Lower leg skin (tissue), 4 donors: ENCODE measurements at regions not wholly inside any gene's neighbourhood (a gene's known extent, or its start where the extent isn't known, plus 50 kb on each side); places are given as distances from the start of the nearest gene placed in this dataset.

Experiments
- DNase-seq, 2 donors: peaks; one replicate each; pipeline ENCODE4 v3.0.0-alpha.2; 2019; ENCODE audit warnings: low spot score in 2 of 2
- H3K4me3 ChIP-seq: fragments of 200-600 bp; sonication (generic); 2 replicates; pipeline ENCODE4 v1.5.1; 2017; ENCODE audit warnings: mild to moderate bottlenecking, low read depth; ENCODE audit not compliant: poor library complexity, severe bottlenecking
- POLR2A ChIP-seq, 2 donors: fragments of 450-650 bp; IDR thresholded peaks; one replicate each; pipeline ENCODE4 v1.6.1; 2016 to 2017; ENCODE audit warnings: antibody characterized with exemption in 2 of 2, mild to moderate bottlenecking in 1 of 2, moderate library complexity in 1 of 2
- WGBS, 2 donors: methylation state at CpG; one replicate each; pipeline ENCODE4 v1.1.5; 2018; 5-methylcytosine and 5-hydroxymethylcytosine counted together
- intact Hi-C: fragments of 100-400 bp; cut with DNase I; formaldehyde crosslinking; loops from one replicate; pipeline ENCODE4 v1.15.0; 2023; ENCODE audit warnings: low total_unique reads
- TF ChIP-seq, protein P1 (sequence below), 3 donors: fragments of 450-650 bp; IDR thresholded peaks; one replicate each; pipeline ENCODE4 v1.5.1; 2016; ENCODE audit warnings: antibody characterized with exemption in 3 of 3, mild to moderate bottlenecking in 3 of 3, moderate library complexity in 2 of 3

- DNase-seq: no peak
- intact Hi-C loops: no loop called here
- 42 to 51% methylated on average over 3 of the region's 3 CpGs for WGBS, 2 donors
- H3K4me3 ChIP-seq: no peak overlapping the region
- TF ChIP-seq POLR2A (IDR thresholded peaks at IDR 0.05): no peak
- TF ChIP-seq, protein P1, sequence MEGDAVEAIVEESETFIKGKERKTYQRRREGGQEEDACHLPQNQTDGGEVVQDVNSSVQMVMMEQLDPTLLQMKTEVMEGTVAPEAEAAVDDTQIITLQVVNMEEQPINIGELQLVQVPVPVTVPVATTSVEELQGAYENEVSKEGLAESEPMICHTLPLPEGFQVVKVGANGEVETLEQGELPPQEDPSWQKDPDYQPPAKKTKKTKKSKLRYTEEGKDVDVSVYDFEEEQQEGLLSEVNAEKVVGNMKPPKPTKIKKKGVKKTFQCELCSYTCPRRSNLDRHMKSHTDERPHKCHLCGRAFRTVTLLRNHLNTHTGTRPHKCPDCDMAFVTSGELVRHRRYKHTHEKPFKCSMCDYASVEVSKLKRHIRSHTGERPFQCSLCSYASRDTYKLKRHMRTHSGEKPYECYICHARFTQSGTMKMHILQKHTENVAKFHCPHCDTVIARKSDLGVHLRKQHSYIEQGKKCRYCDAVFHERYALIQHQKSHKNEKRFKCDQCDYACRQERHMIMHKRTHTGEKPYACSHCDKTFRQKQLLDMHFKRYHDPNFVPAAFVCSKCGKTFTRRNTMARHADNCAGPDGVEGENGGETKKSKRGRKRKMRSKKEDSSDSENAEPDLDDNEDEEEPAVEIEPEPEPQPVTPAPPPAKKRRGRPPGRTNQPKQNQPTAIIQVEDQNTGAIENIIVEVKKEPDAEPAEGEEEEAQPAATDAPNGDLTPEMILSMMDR (IDR thresholded peaks at IDR 0.05): no peak
These were observed 180.4 kb downstream of the CPEB2 start for GRCh38 chr4:15182600-15183220.

GRCh38 chr4:15186149-15186548 lies 183.9 kb downstream of the CPEB2 start:
- no peak for DNase-seq
- intact Hi-C loops: no loop called here
- TF ChIP-seq, protein P1 (IDR thresholded peaks at IDR 0.05): no peak
- TF ChIP-seq POLR2A (IDR thresholded peaks at IDR 0.05): no peak
- WGBS, 2 donors: 52 to 54% methylated on average over 5 of the region's 5 CpGs
- H3K4me3 ChIP-seq: no peak overlapping the region

DNA sequence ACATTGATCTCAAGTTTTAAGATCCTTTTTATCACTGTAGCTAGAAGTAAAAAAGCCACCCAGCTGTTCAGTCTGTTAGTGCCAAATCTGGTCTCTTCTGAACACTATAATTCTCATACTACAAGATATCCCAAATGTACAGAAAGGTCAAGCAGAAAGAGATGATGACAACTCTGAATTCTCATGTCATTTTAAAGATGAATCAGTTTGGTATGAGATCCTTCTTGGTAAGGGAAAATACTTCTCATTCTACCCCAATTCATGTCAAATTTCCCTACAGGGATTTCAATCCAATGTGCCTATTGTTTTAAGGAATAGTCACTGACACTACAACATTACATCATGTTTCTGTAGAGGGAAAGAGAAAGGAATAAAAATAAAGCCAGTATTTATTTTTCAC lies 184.5 kb downstream of the CPEB2 start:
- H3K4me3 ChIP-seq: no peak overlapping the region
- intact Hi-C loops: no loop called here
- TF ChIP-seq POLR2A (IDR thresholded peaks at IDR 0.05): no peak
- TF ChIP-seq, protein P1 (IDR thresholded peaks at IDR 0.05): no peak
- DNase-seq: no peak

DNA sequence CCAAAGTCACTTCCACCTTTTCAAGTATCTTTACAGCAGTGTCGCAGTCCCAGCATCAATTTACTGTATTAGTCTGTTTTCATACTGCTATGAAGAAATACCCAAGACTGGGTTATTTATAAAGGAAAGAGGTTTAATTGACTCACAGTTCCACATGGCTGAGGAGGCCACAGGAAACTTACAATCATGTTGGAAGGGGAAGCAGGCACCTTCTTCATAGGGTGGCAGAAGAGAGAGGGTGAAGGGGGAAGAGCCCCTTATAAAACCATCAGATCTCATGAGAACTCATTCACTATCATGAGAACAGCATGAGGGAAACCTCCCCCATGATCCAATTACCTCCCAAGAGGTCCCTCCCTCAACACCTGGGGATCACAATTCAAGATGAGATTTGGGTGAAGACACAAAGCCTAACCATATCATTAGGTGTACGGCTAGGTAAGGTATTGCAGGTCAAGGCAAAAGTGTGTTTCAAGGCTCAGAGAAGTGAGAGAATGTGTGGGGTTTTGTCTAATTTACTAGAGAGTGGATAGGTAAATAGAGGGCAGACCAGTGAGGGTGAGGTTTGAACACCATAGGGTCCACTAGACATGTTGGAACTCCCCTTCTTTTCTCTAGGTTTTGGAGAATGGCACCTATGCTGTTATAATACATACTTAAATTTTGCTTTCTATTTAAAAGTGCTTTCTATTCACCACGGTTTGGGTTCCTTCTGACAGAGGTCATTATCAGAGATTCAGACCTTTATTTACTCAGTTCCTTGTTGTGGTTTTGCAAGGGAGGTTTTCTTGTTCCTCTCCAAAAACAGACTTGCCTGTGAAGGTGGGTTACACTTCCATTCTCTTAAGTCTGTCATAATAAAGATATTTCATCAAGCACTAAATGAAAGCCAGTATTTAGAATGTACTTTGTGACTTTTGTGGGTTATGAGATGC lies 186.6 kb downstream of the CPEB2 start:
- 52 to 74% methylated on average over 3 of the region's 3 CpGs for WGBS, 2 donors
- no peak for DNase-seq
- intact Hi-C loops: no loop called here

DNA sequence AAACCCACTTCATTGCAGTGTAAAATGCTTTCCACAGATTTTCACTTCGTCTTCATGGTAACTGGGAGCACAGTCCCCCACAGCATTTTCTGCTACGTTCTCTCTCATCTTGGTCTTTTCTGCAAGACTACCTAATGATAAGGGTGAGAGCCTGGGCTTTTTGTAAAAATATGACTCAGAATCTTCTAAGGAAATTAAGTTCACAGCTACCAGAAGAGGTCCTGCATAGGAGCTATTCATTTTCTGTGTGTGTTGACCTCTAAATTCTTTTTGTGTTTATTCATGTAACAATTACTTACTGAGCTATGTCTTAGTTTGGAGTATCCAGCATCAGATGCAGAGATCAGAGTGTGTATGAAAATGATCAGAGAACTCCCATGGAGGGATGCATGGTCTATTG lies 192.2 kb downstream of the CPEB2 start:
- WGBS, 2 donors: 87 to 90% methylated on average over 2 of the region's 2 CpGs
- no peak overlapping the region for H3K4me3 ChIP-seq
- intact Hi-C loops: no loop called here
- TF ChIP-seq, protein P1 (IDR thresholded peaks at IDR 0.05): no peak
- no peak for TF ChIP-seq POLR2A (IDR thresholded peaks at IDR 0.05)
- no peak for DNase-seq

More for the DNA sequence above, 186.6 kb downstream of the CPEB2 start:
- H3K4me3 ChIP-seq: no peak overlapping the region
- no peak for TF ChIP-seq POLR2A (IDR thresholded peaks at IDR 0.05)
- TF ChIP-seq, protein P1 (IDR thresholded peaks at IDR 0.05): no peak
